Fibroblast of lung (primary cell): ENCODE measurements at regions not wholly inside any gene's neighbourhood (a gene's known extent, or its start where the extent isn't known, plus 50 kb on each side); places are given as distances from the start of the nearest gene placed in this dataset.
"Not testable (repeated sequence)": the region's sequence is repeated elsewhere in the genome, so short reads cannot be mapped to it uniquely, and the experiment has no call there.

Experiments
- DNase-seq, 2 donors: peaks; one replicate each; pipeline versions ENCODE4 v3.0.0 to v3.0.0-alpha.2; 2010; ENCODE audit warnings: low read depth in 2 of 2
- H2AFZ ChIP-seq: 2 replicates; pipeline ENCODE4 v1.5.1; 2012; ENCODE audit warnings: low read length, control low read depth, inconsistent platforms
- H3K27ac ChIP-seq: 2 replicates; pipeline ENCODE4 v1.5.1; 2011; ENCODE audit warnings: low read length, control low read depth; ENCODE audit not compliant: insufficient read depth
- H3K27me3 ChIP-seq: 2 replicates; pipeline ENCODE4 v1.5.1; 2011; ENCODE audit warnings: mild to moderate bottlenecking, low read length; ENCODE audit not compliant: control insufficient read depth, insufficient read depth
- H3K36me3 ChIP-seq: 2 replicates; pipeline ENCODE4 v1.5.1; 2011; ENCODE audit warnings: low read length; ENCODE audit not compliant: control insufficient read depth, insufficient read depth
- H3K4me1 ChIP-seq: 2 replicates; pipeline ENCODE4 v1.5.1; 2011; ENCODE audit warnings: low read length; ENCODE audit not compliant: control insufficient read depth, insufficient read depth; ENCODE audit errors: extremely low read depth
- H3K4me2 ChIP-seq: 2 replicates; pipeline ENCODE4 v1.5.1; 2011; ENCODE audit warnings: low read length, control low read depth; ENCODE audit not compliant: insufficient read depth; ENCODE audit errors: extremely low read depth
- H3K4me3 ChIP-seq, 4 experiments: fragments of 200-600 bp in 1 of 4; sonication (generic) in 1 of 4; replicated peaks in 1 of 4; 2 replicates each; pipeline ENCODE4 v1.5.1; 2011 to 2016; ENCODE audit warnings: low read length in 4 of 4, low read depth in 3 of 4, mild to moderate bottlenecking in 3 of 4, control low read depth in 2 of 4, inconsistent platforms in 1 of 4, mixed read lengths in 1 of 4; ENCODE audit not compliant: insufficient read depth in 1 of 4; ENCODE audit errors: control extremely low read depth in 1 of 4
- H3K79me2 ChIP-seq: 2 replicates; pipeline ENCODE4 v1.5.1; 2012; ENCODE audit warnings: mild to moderate bottlenecking, low read length, inconsistent platforms; ENCODE audit not compliant: control insufficient read depth, insufficient read depth
- H3K9ac ChIP-seq: 2 replicates; pipeline ENCODE4 v1.5.1; 2011; ENCODE audit warnings: mild to moderate bottlenecking, low read length, control low read depth; ENCODE audit not compliant: insufficient read depth
- H3K9me3 ChIP-seq: 2 replicates; pipeline ENCODE4 v1.5.1; 2012; ENCODE audit warnings: low read depth, low read length; ENCODE audit not compliant: control insufficient read depth, insufficient read depth
- H4K20me1 ChIP-seq: 2 replicates; pipeline ENCODE4 v1.5.1; 2011; ENCODE audit warnings: low read length; ENCODE audit not compliant: control insufficient read depth, insufficient read depth; ENCODE audit errors: extremely low read depth
- CTCF ChIP-seq, 2 donors: IDR thresholded peaks in 1 of 2; conservative IDR thresholded peaks in 1 of 2; 1 replicate in 1 of 2; 2 replicates in 1 of 2; pipeline ENCODE4 v1.5.1; 2011 to 2012; ENCODE audit warnings: low read length in 2 of 2, control low read depth in 1 of 2, inconsistent platforms in 1 of 2, low read depth in 1 of 2, mild to moderate bottlenecking in 1 of 2
- EZH2 ChIP-seq: IDR thresholded peaks from 2 replicates; pipeline ENCODE4 v1.5.1; 2012; ENCODE audit warnings: low read length, control low read depth, mild to moderate bottlenecking; ENCODE audit errors: missing control alignments

- Histone ChIP-seq H3K27ac (no peak overlapping the region), H3K36me3 (no peaks in the 10 kb centered on the region), H3K9me3 (no peaks in the 10 kb centered on the region), H2AFZ (no peak overlapping the region), H3K4me2 (no peak overlapping the region), H3K4me3 (no peak overlapping the region), H4K20me1 (no peaks in the 10 kb centered on the region), H3K79me2 (no peaks in the 10 kb centered on the region), H3K9ac (no peak overlapping the region), H3K4me1 (no peaks in the 10 kb centered on the region), H3K27me3 (no peaks in the 10 kb centered on the region)
- no peak for TF ChIP-seq EZH2
- TF ChIP-seq CTCF (conservative IDR thresholded peaks at IDR 0.05 in 1 of 2, IDR thresholded peaks at IDR 0.05 in 1 of 2; ENCODE audit: low read depth in 1 of 2, low read length in 2 of 2): no peak
- no peak for DNase-seq
Measured at GRCh38 chr10:4599471-4599870, 226.5 kb upstream of the AKR1E2 start.

GRCh38 chr10:4597898-4598297 lies 228.1 kb upstream of the AKR1E2 start:
- H3K36me3 ChIP-seq, H3K27me3 ChIP-seq, H3K4me1 ChIP-seq, DNase-seq, H3K4me3 ChIP-seq, H3K27ac ChIP-seq, H2AFZ ChIP-seq, H3K79me2 ChIP-seq, H3K9ac ChIP-seq, H4K20me1 ChIP-seq, H3K9me3 ChIP-seq, H3K4me2 ChIP-seq: not testable (repeated sequence)

GRCh38 chr10:4596951-4597350 lies 229.1 kb upstream of the AKR1E2 start:
- Histone ChIP-seq H3K4me2 (no peak overlapping the region), H3K27ac (no peak overlapping the region), H4K20me1 (no peaks in the 10 kb centered on the region), H3K4me1 (no peaks in the 10 kb centered on the region), H3K9ac (no peak overlapping the region), H2AFZ (peak overlapping the region; percentile 31), H3K79me2 (no peaks in the 10 kb centered on the region), H3K27me3 (no peaks in the 10 kb centered on the region), H3K36me3 (no peaks in the 10 kb centered on the region), H3K4me3 (no peak overlapping the region), H3K9me3 (no peaks in the 10 kb centered on the region)
- DNase-seq: peak in 1 of 2 donors; percentile 21
- TF ChIP-seq EZH2 (no peak), CTCF (conservative IDR thresholded peaks at IDR 0.05 in 1 of 2, IDR thresholded peaks at IDR 0.05 in 1 of 2; ENCODE audit: low read depth in 1 of 2, low read length in 2 of 2) (no peak)
